Epithelial cell of proximal tubule (primary cell): ENCODE measurements at regions not wholly inside any gene's neighbourhood (a gene's known extent, or its start where the extent isn't known, plus 50 kb on each side); places are given as distances from the start of the nearest gene placed in this dataset.
"Not testable (repeated sequence)": the region's sequence is repeated elsewhere in the genome, so short reads cannot be mapped to it uniquely, and the experiment has no call there.

Source experiments
- DNase-seq: peaks from one replicate; pipeline ENCODE4 v3.0.0-alpha.2; 2011; ENCODE audit warnings: low read depth
- H3K4me3 ChIP-seq: 2 replicates; pipeline ENCODE4 v1.5.1; 2011; ENCODE audit warnings: low read depth, mild to moderate bottlenecking, low read length
- CTCF ChIP-seq: conservative IDR thresholded peaks from 2 replicates; pipeline ENCODE4 v1.5.1; 2012; ENCODE audit warnings: low read depth, mild to moderate bottlenecking, low read length

DNA sequence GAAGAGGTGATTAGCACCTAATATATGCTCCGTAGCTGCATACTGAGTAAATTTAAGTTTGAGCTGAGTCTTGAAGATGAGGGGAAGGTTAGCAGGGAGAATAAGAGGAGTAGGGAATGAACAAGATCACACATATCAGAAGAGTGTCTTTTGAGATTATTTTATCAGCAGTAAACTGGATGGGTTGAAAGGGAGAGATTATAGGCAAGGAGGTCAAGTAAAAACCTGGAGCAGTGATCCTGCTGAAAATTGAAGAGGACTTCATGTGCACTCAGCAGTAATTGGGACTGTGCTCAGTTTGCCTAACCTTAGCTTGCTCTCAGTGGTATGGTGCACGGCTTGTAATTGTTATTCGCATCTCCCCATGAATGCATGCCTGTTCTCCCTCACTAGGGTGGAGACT is 79.5 kb upstream of the PICALM start:
- DNase-seq = no peak
- no peak overlapping the region for H3K4me3 ChIP-seq
- no peak for TF ChIP-seq CTCF

DNA sequence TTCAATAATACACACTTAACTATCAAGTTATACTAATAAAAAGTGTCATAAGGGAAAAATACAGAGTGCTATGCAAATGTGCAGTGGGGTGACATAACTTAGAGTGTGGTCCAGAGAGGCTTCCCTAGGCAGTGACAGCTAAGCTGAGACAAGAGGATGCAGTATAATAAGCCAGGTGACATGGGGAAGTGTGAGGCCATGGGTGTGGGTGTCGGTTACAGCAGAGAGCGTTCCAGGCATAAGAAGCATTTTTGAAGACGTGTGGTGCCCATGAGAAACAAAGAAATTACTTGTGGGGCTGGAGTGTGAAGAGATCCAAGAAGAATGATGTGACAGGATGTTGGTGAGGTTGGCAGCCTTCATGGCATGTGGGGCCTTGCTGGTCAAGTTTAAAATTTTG is 78.1 kb upstream of the PICALM start:
- no peak for TF ChIP-seq CTCF
- no peak overlapping the region for H3K4me3 ChIP-seq
- DNase-seq = no peak

DNA sequence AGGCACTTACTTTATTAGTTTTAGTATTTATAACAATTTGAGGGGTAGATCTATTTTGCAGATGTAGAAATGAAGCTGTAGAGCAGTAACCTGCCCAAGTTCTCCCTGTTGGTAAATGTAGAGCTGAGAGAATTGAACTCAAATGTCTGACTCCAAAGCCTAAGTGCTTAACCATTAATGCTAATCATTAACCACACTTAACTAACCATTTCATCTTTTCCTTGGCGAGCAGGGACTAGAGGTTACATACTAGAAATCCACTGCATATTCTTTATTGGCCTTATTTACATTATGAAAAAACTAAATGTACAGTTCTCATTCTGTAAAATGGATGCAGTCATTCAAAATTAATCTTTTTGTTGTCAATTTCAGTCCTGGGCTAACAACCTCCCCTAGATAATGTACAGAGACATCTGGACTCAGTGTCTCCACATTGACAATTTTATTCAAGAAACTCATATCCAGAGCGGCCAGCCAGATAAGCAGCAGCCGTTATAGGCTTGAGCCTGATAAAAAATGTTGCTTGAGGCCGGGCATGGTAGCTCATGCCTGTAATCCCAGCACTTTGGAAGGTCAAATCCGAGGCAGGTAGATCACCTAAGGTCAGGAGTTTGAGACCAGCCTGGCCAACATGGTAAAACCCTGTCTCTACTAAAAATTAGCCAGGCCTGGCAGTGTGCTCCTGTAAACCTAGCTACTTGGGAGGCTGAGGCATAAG is 76.7 kb upstream of the PICALM start:
- peak overlapping the region; percentile 11 for H3K4me3 ChIP-seq
- peak; percentile 64 for DNase-seq
- TF ChIP-seq CTCF = no peak

GRCh38 chr11:86144846-86145245 is 76.0 kb upstream of the PICALM start:
- no peak for DNase-seq
- no peak for TF ChIP-seq CTCF
- H3K4me3 ChIP-seq = no peak overlapping the region

GRCh38 chr11:86144087-86144486 is 75.2 kb upstream of the PICALM start:
- H3K4me3 ChIP-seq, DNase-seq: not testable (repeated sequence)

- TF ChIP-seq CTCF = no peak
- DNase-seq = no peak
- no peak overlapping the region for H3K4me3 ChIP-seq
Measured at GRCh38 chr11:86143087-86144030, 74.5 kb upstream of the PICALM start.

GRCh38 chr11:86142170-86142569 is 73.3 kb upstream of the PICALM start:
- DNase-seq = no peak
- TF ChIP-seq CTCF = no peak

More at GRCh38 chr11:86142170-86142569, 73.3 kb upstream of the PICALM start:
- H3K4me3 ChIP-seq = no peak overlapping the region
